NCI-H2081 treated with DMSO at 0.1 percent for 48 hours (cell line): ENCODE measurements at regions not wholly inside any gene's neighbourhood (a gene's known extent, or its start where the extent isn't known, plus 50 kb on each side); places are given as distances from the start of the nearest gene placed in this dataset.
A peak's percentile ranks its signal among the peaks of the same experiment; 100 is the strongest.

ENCODE experiments used
- DNase-seq: peaks from one replicate; lab custom pipeline; 2025; lab: John Stamatoyannopoulos, UW

DNA sequence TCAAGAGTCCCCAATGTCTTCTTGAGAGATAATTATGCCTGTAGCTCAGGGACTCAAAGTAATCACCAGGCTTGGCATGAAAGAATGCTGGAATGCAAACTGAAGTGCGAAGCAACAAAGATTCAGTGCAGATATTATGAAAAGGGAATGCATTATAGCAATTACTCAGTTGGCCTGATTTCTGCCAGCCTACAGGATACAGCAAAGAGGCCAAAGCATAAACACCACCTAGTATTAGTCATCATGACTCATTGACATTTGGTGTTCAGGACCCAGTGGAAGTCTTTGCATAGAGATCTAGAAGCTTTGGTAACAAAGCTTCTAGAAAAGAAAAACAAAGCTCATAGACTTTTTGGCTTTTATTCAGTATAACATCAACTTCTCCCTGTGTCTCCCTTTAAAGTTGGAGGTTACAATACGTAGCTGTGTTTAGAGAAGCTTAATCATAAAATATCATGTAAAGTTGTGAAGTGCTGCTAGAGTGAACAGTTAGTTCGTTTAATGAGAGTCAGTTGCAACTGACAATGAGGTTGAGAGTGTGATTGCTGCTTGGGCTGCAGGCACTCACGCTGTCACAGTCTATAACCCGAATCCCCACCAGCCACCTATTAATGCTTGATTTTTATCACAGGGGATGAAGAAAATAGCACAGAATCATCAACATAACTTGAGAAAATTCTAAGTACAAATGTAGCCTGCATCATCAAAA lies 932.7 kb downstream of the TFAP2A start:
- no peak for DNase-seq

DNA sequence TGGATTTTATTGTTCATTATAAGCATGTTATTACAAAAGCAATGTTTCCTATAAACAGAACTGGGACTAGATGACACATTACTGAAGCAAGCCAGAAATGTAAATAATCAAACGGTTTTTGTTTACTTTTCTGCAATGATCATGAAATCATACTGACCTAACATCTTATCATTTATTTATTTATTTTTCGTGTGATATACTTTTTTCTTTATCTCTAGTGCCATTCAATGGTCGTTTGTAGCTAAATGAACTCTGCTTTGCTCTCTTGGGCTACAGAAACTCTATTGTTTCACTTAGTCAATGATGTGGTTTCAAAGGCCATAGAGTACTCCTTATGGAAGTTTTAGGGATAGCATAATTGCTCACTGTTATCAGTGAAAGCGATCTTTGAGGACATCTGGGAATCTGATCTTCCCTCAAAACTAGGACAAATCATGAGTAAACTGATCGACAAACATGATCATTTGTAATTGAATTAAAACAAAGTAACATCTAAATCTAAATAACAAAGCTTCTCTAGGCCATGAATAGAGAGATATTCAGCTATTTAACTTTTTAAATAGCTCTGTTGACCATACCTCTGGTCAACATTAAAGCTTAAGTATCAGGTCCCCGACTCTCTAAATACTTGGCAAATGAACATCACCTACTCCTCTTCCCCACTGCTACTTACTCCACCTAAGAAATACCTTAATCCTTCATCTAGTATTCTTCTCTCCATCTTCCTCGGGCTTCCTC lies 933.4 kb downstream of the TFAP2A start:
- DNase-seq = no peak

DNA sequence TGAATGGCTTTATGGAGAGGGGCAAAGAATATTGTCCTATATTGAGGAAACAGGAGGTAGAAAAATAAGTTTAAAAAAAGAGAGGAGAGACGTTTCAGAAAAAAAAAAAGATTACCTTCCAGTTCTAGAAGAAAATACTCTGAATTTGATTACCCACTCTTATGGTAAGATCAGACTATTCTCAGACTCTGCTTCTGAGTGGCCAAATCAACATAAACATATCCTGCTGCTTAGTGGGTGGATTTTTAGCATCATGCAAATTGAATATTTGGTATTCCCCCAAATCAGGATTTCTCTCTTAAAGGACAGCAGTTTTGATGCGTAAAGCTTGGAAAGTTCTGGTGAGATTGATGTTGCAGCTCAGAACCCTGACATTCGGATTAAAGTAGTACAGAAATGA lies 946.6 kb downstream of the TFAP2A start:
- no peak for DNase-seq

DNA sequence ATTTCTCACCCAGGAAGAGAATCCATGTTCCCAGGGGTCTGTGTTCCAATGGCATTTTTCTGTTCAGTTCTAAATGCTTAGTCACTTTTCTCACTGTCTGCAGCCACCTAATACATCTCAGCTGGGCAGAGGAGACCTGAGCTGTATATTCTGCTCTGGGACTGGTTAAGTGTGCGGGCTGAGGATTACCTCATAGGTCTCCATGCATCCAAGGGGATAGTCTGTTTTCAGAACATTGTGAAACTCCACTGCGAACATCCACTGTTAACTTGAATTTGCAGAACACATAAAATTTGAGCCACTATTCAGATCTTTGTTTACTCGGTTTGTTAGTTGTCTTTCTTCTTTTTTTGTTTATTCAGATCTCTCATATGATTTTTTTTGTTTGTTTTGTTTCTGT lies 947.1 kb downstream of the TFAP2A start:
- DNase-seq = no peak

DNA sequence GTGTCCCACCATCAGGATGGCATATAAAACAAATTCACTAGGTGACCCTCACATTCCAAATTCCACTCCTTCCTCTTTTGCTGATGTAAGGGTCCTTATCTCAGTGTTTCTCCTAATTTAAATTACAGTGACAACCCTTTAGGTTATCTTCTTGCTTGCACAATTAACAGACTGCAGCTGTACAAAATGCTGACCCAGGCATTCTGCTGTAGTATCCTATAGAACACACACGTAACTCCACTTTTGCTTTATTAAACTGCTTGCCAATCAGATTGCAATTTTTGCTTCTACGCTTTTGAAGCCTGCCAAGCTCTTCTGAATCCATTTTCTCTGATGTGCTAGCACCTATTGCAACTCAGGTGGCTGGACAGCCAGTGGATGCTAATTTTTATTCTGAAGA lies 950.3 kb downstream of the TFAP2A start:
- DNase-seq = no peak

DNA sequence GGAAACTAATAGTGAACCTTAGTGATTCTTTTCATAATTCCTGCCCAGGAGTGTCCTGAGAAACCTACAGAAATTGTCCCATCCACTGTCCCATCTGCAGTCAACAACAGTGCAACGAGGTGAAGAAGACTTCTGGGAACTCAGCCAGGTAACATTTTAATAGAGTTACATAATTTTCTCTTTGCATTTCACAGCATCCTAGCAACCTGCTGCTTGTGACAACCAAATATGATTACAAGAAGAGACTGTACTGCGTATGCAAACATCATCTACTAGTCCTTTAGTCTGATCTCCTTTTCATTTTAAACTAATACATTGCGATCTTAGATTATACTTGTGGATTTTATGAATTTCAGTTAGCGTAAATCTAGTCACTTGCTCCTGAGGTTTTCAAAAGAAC lies 951.6 kb downstream of the TFAP2A start:
- DNase-seq = no peak

DNA sequence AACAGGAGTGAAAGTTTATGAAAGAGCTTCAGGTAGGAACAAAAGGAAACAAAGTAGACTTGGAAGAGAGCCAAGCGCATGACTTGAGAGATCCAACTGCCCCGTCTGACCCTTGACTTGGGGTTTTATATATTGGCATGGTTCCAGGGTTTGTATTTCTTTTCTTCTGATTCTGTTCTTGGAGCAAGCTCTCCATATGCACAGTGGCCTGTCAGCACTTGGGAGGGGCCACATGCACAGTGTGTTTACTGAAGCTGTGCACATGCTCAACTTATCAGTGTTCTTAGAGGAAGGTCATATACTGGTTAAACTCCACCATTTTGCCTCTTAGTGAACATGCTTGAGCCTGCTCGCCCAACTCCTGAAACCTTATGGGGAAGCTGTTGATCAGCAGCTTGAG lies 953.7 kb downstream of the TFAP2A start:
- no peak for DNase-seq

DNA sequence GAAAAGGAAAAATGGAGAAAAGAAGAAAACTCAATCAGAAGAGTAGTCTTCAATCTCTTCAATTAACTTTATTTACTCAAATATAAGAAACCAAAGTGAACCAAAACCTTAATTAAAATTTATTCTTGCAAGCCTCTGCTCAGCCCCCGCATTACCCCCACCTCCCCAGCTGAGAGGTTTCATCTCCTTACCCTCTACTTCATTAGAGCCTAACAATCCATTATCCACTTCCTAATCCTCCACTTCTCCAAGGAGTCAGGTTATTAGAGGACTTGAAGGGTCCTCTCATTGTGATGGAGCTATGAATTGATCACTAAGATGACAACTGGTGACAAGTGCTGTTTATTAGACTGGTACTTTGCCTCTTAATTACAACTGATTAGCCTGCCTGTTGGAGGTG lies 956.5 kb downstream of the TFAP2A start:
- no peak for DNase-seq

DNA sequence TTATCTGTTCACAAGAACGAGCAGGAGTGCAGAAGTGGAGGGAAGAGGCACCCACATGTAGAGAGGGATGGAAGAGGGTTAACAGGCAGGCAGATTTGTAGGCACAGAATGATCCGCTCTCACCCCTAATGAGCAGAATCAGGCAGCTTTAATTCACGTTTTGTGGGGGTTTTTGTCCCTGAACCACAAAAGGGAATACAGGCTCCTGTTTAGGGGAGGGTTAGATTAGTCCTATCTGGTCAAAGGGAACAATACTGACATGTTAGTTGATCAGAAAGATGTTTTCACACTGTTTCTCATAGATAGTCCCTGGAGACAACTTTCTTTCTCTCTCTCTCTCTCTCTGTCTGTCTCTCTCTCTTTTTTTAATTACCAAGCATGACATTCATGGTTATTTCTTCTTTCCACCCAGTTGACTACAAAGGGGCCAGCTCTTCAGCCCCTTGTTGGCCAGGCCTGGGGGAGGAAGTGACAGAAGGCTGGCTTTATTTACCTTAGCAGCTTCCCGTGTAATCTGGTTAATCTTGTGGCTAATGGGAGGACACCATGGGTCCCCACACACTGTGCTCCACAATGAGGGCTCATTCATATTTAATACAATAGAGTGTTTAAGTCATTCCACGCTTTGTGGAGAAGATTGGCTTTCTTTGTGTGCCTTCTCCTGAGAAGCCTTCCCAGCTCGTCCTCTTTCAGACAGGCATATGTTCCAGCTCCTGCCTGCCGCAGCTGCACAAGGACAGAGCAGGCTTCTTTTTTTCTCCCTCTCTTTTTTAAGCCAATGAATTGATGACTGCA lies 958.8 kb downstream of the TFAP2A start:
- DNase-seq = peak; percentile 21

DNA sequence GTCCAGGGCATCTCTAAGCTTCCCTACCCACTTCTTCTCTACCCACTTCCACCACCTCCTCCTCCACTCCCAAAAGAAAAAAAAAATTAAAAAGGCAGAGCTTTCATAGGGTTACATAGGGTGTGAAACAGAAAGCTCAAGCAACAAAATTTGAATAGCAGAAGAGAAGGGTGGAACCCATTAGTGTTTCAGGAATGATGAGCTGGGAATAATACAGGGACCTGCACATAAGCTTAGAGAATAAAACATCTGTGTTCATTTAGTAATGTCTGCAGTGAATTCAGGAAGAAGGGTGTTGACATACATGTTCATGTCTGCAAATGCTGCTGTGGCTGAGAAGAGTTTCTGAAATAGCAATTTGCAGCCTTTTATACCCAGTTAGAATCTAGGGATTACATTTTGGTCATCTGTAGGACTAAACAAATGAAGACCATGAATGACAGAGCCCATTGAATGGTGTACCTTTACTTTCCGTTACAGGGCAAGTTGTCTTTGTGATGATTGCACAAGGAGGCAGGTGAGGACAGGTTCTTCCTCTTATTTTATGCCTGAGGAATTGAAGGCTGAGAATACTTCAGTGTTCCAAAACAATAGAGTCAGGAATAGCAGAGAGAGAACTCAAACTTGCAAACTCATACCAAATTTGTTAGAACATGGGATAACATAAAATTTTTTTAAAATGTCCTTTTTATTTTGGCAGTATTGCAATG lies 975.1 kb downstream of the TFAP2A start:
- DNase-seq = no peak

DNA sequence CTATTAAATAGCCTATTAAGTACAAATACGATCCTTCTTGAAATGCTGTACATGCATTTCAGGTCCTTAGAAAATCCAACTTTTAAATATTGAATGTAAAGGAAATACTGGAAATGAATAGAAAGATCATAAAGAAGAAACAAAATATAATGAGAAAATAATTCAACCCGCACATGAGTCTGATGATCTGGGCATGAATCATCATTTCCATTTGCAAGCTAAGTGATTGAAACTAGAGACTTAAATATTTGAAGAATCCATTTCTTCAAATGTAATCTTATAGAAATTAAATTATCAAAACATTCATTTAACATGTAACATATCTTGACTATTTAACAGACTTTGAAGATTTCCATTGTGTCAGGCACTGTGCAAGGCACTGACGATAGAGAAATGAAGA lies 977.0 kb downstream of the TFAP2A start:
- no peak for DNase-seq

DNA sequence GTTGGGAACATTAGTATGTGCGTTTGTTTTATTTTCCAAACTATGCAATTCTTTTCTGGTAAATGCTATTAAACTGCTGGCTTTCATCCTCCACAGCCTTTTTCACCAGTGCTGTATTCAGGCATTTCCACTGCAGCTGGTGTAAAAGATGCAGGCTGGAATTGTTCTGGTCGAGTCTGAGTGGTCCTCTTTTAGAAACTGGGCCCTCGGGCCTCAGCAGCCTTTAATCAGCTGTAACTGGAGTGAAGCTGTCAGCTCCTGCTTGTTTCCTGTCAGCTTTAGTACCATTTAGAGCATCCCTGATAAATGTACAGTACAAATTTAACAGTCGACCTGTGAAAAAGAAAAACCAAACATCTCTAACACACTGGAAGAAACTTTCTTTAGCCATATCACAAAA lies 979.6 kb downstream of the TFAP2A start:
- DNase-seq = no peak

DNA sequence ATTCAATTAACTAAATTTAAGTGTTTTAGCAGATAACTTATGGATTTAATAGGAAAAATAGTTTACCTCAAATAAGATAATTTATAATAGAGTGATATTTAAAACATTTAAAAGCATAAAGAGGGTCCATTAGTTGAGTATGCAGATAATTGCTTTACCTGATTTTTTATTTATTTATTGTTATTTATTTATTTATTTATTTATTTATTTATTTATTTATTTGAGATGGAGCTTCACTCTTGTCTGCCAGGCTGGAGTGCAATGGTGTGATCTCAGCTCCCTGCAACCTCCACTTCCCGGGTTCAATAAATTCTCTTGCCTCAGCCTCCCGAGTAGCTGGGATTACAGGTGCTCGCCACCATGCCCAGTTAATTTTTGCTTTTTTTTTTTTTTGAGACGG lies 982.9 kb downstream of the TFAP2A start:
- DNase-seq = no peak

DNA sequence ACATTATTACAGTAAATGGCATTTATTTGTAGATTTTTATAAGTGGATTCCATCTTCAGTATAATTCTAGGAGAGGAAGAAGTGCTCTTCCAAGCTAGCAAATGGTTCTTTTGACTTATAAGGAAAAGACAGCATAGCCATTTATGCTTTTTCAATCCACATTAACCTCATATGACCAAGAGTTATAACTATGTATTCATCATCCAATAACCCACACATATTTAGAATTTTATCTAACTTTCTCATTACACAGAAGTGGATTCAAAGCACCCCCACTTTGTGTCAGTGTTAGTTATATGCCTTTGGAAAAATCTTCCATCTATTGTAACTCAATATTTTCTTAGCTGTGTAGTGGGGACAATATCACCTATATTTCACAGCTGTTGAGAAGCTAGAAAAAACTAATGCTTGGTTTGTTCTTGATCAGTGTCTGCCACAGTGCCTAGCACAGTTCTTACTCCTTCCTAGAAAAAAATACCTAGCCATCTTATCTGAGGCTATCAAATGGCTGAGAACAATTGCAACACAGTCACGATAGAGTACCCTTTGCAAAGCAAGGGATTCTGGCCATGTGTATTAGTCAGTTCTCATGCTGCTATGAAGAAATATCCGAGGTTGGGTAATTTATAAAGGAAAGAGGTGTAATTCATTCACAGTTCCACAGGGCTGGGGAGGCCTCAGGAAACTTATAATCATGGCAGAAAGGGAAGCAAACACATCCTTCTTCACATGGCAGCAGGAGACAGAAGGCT lies 986.3 kb downstream of the TFAP2A start:
- no peak for DNase-seq

DNA sequence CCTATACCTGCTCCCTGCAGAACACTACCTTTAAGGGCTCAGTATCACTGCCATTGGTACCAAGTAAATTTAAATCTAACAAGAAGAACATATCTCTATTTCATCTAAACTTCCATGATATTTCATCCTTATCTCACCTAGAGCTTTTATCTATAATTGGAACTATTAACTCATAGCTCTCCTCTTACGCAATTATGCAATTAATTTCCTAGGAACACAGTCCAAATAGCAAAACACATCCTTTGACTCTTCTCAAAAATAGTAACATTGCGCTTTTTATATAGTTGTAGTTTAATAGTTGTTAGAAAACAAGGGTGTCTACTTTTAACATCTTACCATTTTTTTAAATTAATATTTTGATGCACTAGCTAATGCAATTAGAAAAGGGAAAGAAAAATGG lies 986.8 kb upstream of the SLC35B3 start:
- DNase-seq = no peak

DNA sequence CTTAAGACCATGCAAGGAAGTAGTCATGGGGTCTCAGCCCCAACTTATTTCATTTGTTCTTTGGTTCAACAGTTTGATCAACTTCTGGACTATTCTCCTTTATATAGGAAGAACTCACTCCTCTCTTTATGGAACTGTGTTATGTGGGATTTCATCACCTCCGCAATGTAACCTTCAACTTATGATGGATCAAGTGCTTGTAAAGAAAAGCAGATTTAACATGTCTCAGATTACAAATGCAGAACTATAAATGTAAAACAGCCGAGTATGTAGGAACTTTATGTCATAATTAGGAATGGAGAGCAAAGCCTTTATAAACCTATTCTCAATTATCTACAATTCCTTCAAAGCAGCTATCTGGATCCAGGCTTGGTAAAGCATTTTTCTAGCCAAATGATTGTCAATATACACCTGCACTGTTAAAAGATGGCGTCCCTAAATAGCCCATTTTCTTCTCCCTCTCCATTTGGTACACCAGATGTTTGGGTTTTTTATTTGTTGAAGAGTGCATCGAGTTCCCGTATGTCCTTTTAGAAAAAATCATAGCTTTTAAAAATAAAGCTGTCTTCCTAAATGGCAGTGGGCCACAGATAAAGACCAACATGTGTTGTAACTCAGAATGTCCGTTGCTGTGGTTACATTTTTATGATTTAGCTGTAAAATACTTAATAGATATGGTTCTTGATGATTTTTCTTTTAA lies 985.1 kb upstream of the SLC35B3 start:
- DNase-seq = no peak

DNA sequence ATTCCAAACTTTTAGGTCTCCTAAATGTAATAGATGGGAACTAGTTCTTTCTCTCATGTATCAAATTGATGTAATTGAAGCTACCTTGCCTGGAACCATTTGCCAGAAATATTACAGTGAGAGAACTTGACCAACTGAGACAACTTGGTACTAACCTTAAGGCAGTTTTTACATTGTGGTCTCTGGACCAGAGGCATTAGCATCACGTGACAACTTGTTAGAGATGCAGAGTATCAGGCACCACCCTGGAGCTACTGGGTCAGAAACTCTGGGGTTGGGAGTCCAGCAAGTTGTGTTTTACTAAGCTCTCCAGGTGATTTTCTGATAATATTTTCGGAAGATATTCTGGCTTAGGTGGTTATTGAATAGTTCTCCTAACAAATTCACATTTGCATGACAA lies 982.1 kb upstream of the SLC35B3 start:
- no peak for DNase-seq

DNA sequence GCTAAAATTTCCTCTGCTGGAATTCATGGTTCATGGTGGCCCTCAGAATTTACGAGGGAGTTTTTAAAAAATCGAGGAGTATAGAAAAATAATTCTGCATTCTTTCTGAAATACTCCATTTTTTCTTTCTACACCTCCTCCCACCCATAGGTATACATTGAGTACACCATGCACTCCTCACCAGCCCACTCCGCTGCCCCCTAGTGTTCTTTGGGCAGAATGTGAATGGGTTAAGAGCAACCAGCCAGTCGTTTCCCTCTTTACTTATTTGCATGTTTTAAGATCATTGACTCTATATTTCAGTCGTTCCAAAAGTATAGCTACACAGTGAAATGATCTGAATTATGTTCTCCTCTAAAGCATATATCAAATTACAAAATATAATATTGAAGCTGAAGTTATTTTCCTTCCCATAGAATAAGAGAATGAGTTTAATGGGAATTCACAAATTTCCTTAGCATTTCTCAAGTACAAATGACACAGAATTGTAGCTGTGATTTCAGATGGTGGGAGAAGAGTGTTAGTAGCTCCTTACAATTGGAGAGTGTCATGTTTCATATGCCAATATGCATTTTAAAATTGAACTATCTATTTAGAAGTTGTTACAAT lies 977.7 kb upstream of the SLC35B3 start:
- no peak for DNase-seq

DNA sequence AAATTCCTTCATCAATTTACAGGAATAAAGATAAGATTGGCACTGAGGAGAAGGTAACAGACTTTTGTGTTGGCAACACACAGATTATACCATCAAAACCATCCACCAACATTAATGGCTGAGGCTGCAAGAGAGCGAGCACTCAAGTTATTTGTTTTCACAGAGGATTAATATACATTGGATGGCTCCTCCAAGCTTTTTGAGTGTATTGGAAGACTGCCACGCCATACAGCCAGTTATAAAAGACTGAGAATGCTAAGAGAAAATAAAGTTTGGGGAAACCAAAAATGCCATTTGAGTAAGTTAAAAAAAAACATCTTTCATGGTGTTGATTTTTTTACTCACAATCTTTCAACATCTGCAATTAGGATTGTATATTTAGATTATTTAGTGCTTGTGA lies 973.8 kb upstream of the SLC35B3 start:
- DNase-seq = no peak

DNA sequence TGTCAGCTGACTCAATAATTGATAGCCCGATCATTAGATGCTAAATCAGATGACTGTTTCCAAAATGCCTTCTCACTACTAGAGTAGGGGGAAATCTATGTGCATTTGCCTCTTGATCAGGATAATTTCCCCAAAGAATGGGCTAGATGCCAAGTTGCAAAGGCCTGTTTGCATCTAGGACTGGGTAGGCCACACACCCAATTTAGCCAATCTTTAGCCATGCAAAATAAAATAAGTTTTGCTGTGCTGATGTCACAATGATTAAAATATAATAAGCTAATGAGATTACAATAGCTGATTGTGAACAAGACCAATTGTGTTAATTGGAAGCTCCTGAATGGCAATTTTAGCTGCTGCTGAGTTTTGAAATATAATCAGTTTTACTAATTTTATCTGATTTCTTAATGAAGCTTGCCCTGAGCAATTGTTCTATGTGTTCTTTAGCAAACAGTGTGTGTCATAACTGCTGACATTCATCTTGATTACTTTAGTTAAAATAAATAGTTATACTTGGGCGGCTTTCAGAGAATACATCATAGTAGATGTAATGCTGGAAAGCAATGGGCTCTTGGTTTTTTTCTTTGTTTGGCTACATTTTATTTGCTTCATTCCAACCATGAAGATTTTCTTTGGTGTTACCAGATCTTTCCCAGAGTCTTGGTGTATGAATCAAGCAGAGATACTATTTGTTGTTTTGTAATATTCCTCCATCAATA lies 973.2 kb upstream of the SLC35B3 start:
- no peak for DNase-seq
